A673 (cell line): ENCODE measurements at regions not wholly inside any gene's neighbourhood (a gene's known extent, or its start where the extent isn't known, plus 50 kb on each side); places are given as distances from the start of the nearest gene placed in this dataset.

Experiments
- EZH2 ChIP-seq: fragments of 200-600 bp; sonication (generic); IDR thresholded peaks from 2 replicates; pipeline ENCODE4 v1.6.1; 2017; ENCODE audit warnings: borderline replicate concordance, low read depth, mild to moderate bottlenecking, mixed read lengths, antibody characterized with exemption, low read length; ENCODE audit not compliant: poor library complexity, severe bottlenecking
- TF ChIP-seq, protein P1 (sequence below): fragments of 300-800, 200-600 bp; sonication (generic); conservative IDR thresholded peaks from 2 replicates; pipeline ENCODE4 v1.5.1; 2017; ENCODE audit warnings: low read depth, mild to moderate bottlenecking, antibody characterized with exemption, low read length, moderate library complexity, mixed read lengths

DNA sequence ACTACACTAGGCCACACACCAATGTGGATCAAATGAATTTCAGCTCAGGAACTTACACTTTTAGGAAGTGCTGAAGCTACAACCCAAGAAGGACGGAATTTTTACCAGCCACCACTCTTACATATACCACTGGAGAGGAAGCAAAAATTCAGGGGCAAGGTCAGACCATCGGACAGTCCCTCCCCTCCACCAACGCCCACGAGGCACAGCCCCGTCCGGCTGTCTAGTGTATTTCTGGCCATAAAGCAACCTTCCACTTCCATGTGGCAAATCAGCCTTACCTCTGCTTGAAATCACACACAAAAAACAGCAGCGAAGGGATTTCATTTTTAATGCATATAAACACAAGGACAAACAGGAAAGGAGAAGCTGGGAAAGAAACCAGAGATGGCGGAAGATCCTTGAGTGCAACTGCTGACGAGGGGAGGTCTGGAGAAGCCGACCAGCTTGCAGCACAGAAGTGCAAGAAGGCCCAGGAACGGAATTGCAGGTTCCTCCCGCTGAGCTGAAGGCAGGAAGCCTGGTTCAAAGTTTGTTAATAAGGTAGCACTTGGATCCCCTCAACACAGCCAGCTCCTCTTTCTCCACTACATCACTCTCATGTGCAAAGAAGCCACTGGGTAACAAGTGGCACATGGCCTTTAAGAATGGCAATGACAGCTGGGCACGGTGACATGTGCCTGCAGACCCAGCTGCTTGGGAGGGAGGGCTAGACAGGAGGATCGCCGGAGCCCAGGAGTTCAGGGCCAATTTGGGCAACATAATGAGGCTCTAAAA lies 71.5 kb downstream of the SHANK2 start:
- no peak for TF ChIP-seq EZH2
- TF ChIP-seq, protein P1, sequence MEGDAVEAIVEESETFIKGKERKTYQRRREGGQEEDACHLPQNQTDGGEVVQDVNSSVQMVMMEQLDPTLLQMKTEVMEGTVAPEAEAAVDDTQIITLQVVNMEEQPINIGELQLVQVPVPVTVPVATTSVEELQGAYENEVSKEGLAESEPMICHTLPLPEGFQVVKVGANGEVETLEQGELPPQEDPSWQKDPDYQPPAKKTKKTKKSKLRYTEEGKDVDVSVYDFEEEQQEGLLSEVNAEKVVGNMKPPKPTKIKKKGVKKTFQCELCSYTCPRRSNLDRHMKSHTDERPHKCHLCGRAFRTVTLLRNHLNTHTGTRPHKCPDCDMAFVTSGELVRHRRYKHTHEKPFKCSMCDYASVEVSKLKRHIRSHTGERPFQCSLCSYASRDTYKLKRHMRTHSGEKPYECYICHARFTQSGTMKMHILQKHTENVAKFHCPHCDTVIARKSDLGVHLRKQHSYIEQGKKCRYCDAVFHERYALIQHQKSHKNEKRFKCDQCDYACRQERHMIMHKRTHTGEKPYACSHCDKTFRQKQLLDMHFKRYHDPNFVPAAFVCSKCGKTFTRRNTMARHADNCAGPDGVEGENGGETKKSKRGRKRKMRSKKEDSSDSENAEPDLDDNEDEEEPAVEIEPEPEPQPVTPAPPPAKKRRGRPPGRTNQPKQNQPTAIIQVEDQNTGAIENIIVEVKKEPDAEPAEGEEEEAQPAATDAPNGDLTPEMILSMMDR, result no peak
